SH-SY5Y (cell line): ENCODE measurements at regions not wholly inside any gene's neighbourhood (a gene's known extent, or its start where the extent isn't known, plus 50 kb on each side); places are given as distances from the start of the nearest gene placed in this dataset.

Experiments
- GATA2 ChIP-seq: IDR thresholded peaks from 2 replicates; pipeline ENCODE4 v1.6.1; 2011; ENCODE audit warnings: mild to moderate bottlenecking, low read depth, low read length
- GATA3 ChIP-seq: IDR thresholded peaks from 2 replicates; pipeline ENCODE4 v1.6.1; 2011; ENCODE audit warnings: low read depth, mild to moderate bottlenecking, low read length, moderate library complexity

- TF ChIP-seq GATA3 (no peak), GATA2 (no peak)
Measured at GRCh38 chr9:73597039-73597438, 445.4 kb downstream of the ANXA1 start.

GRCh38 chr9:73597771-73598170 is 446.1 kb downstream of the ANXA1 start:
- TF ChIP-seq GATA3 (no peak), GATA2 (no peak)

- TF ChIP-seq GATA2 = no peak
- TF ChIP-seq GATA3 = no peak
Measured at GRCh38 chr9:73609381-73609780, 457.7 kb downstream of the ANXA1 start.

GRCh38 chr9:73611032-73611431 is 459.4 kb downstream of the ANXA1 start:
- TF ChIP-seq GATA2 (no peak), GATA3 (no peak)

- no peak for TF ChIP-seq GATA3
- TF ChIP-seq GATA2 = no peak
Measured at GRCh38 chr9:73613092-73613701, 461.5 kb downstream of the ANXA1 start.

- no peak for TF ChIP-seq GATA3
Measured at GRCh38 chr9:73615557-73615956, 463.9 kb downstream of the ANXA1 start.

- TF ChIP-seq GATA2 = no peak
- TF ChIP-seq GATA3 = no peak
Measured at GRCh38 chr9:73617586-73617985, 465.9 kb downstream of the ANXA1 start.

- TF ChIP-seq GATA2 (no peak), GATA3 (no peak)
Measured at GRCh38 chr9:73640971-73641370, 489.3 kb downstream of the ANXA1 start.

GRCh38 chr9:73643379-73644013 is 491.8 kb downstream of the ANXA1 start:
- TF ChIP-seq GATA3 = no peak
- TF ChIP-seq GATA2 = no peak

GRCh38 chr9:73647560-73647959 is 495.9 kb downstream of the ANXA1 start:
- TF ChIP-seq GATA2 (no peak), GATA3 (no peak)

- TF ChIP-seq GATA3 (no peak), GATA2 (no peak)
Measured at GRCh38 chr9:73649552-73649951, 497.9 kb downstream of the ANXA1 start.

GRCh38 chr9:73655363-73655762 is 503.7 kb downstream of the ANXA1 start:
- TF ChIP-seq GATA2 = peak; percentile 79
- TF ChIP-seq GATA3 = peak; percentile 59; the same call in 1 of the 2 replicates

- TF ChIP-seq GATA3 (no peak), GATA2 (no peak)
Measured at GRCh38 chr9:73655831-73656230, 504.2 kb downstream of the ANXA1 start.

GRCh38 chr9:73665253-73665652 is 513.6 kb downstream of the ANXA1 start:
- no peak for TF ChIP-seq GATA3
- TF ChIP-seq GATA2 = no peak

- TF ChIP-seq GATA2 (no peak), GATA3 (no peak)
Measured at GRCh38 chr9:73667749-73668148, 516.1 kb downstream of the ANXA1 start.
